Transverse colon (tissue), 4 donors: ENCODE measurements at regions not wholly inside any gene's neighbourhood (a gene's known extent, or its start where the extent isn't known, plus 50 kb on each side); places are given as distances from the start of the nearest gene placed in this dataset.

Experiments
- EP300 ChIP-seq: sonication (generic); formaldehyde crosslinking; IDR thresholded peaks from one replicate; pipeline ENCODE4 v1.6.1; 2017; ENCODE audit warnings: antibody characterized with exemption, low read depth
- POLR2A ChIP-seq: fragments of 450-650 bp; IDR thresholded peaks from one replicate; pipeline ENCODE4 v1.6.1; 2016; ENCODE audit warnings: antibody characterized with exemption, mild to moderate bottlenecking, moderate library complexity
- POLR2AphosphoS5 ChIP-seq, 3 donors: sonication (generic); formaldehyde crosslinking; IDR thresholded peaks; one replicate each; pipeline ENCODE4 v1.6.1; 2016; ENCODE audit warnings: antibody characterized with exemption in 3 of 3
- TF ChIP-seq, protein P1 (sequence below), 5 experiments: fragments of 200-600 bp in 3 of 5; fragments of 450-650 bp in 2 of 5; sonication (generic) in 3 of 5; IDR thresholded peaks; 1 replicate in 2 of 5; 2 replicates in 3 of 5; pipeline ENCODE4 v1.5.1; 2016 to 2017; ENCODE audit warnings: antibody characterized with exemption in 5 of 5, inconsistent platforms in 3 of 5, mild to moderate bottlenecking in 2 of 5, moderate library complexity in 1 of 5

DNA sequence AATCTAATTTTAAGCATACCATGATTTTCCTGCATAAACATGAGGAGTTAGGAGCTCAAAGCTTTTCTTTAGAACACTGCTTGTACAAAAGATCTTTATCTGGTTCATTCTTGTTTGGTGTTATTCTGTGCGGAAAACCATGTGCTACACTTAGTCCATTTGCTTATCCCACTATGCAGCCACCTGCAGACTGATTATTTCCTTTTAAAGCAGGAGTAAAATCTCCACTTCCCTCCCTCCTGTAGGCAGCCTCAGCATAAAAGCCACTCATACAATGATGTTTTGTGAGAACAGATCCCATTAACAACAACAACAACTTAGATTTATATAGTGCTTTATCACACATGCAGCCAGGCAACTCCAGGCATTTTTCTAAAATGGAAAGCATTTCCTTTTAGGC, 355.3 kb upstream of the NEGR1 start:
- TF ChIP-seq POLR2A (no peak), POLR2AphosphoS5 (IDR thresholded peaks at IDR 0.05) (no peak), EP300 (no peak)
- TF ChIP-seq, protein P1, sequence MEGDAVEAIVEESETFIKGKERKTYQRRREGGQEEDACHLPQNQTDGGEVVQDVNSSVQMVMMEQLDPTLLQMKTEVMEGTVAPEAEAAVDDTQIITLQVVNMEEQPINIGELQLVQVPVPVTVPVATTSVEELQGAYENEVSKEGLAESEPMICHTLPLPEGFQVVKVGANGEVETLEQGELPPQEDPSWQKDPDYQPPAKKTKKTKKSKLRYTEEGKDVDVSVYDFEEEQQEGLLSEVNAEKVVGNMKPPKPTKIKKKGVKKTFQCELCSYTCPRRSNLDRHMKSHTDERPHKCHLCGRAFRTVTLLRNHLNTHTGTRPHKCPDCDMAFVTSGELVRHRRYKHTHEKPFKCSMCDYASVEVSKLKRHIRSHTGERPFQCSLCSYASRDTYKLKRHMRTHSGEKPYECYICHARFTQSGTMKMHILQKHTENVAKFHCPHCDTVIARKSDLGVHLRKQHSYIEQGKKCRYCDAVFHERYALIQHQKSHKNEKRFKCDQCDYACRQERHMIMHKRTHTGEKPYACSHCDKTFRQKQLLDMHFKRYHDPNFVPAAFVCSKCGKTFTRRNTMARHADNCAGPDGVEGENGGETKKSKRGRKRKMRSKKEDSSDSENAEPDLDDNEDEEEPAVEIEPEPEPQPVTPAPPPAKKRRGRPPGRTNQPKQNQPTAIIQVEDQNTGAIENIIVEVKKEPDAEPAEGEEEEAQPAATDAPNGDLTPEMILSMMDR (IDR thresholded peaks at IDR 0.05), result no peak
